Loucy (cell line): ENCODE measurements at regions not wholly inside any gene's neighbourhood (a gene's known extent, or its start where the extent isn't known, plus 50 kb on each side); places are given as distances from the start of the nearest gene placed in this dataset.

Experiments used
- H2AFZ ChIP-seq: fragments of 200-600 bp; sonication (generic); 2 replicates; pipeline ENCODE4 v1.6.0; 2016; ENCODE audit warnings: antibody characterized with exemption, mild to moderate bottlenecking, low read length, moderate library complexity
- H3F3A ChIP-seq: fragments of 200-600 bp; 2 replicates; pipeline ENCODE4 v1.6.0; 2016; ENCODE audit warnings: antibody characterized with exemption, low read depth, mild to moderate bottlenecking
- H3K27me3 ChIP-seq: fragments of 200-600 bp; sonication (generic); 2 replicates; pipeline ENCODE4 v1.6.1; 2014; ENCODE audit warnings: low read length, mild to moderate bottlenecking; ENCODE audit not compliant: insufficient read depth, poor library complexity, severe bottlenecking
- H3K36me3 ChIP-seq: fragments of 200-600 bp; sonication (generic); 2 replicates; pipeline ENCODE4 v1.6.1; 2016; ENCODE audit warnings: low read length; ENCODE audit not compliant: insufficient read depth
- H3K4me1 ChIP-seq: fragments of 200-600 bp; sonication (generic); 2 replicates; pipeline ENCODE4 v1.5.1; 2014; ENCODE audit warnings: low read length, mild to moderate bottlenecking; ENCODE audit not compliant: insufficient read depth, poor library complexity, severe bottlenecking
- H3K4me2 ChIP-seq: fragments of 200-600 bp; sonication (generic); 2 replicates; pipeline ENCODE4 v1.6.0; 2014; ENCODE audit warnings: antibody characterized with exemption, low read length, low read depth, mild to moderate bottlenecking; ENCODE audit not compliant: poor library complexity, severe bottlenecking
- H3K4me3 ChIP-seq: fragments of 200-600 bp; sonication (generic); 2 replicates; pipeline ENCODE4 v1.5.1; 2014; ENCODE audit warnings: low read length, mild to moderate bottlenecking, mixed read lengths; ENCODE audit not compliant: poor library complexity, severe bottlenecking
- H3K79me2 ChIP-seq: fragments of 200-600 bp; sonication (generic); 2 replicates; pipeline ENCODE4 v1.6.1; 2014; ENCODE audit warnings: low read length; ENCODE audit not compliant: insufficient read depth
- H3K9ac ChIP-seq: fragments of 200-600 bp; sonication (generic); 2 replicates; pipeline ENCODE4 v1.6.0; 2014; ENCODE audit warnings: mild to moderate bottlenecking, low read depth, low read length, moderate library complexity; ENCODE audit not compliant: poor library complexity, severe bottlenecking
- H3K9me2 ChIP-seq: fragments of 200-600 bp; sonication (generic); replicated peaks from 2 replicates; pipeline ENCODE4 v1.6.1; 2016; ENCODE audit warnings: low read depth, low read length, mixed read lengths
- H3K9me3 ChIP-seq: fragments of 200-600 bp; sonication (generic); 2 replicates; pipeline ENCODE4 v1.6.1; 2014; ENCODE audit warnings: mild to moderate bottlenecking, antibody characterized with exemption, low read length, low read depth; ENCODE audit not compliant: insufficient read depth
- H4K20me1 ChIP-seq: fragments of 200-600 bp; sonication (generic); 2 replicates; pipeline ENCODE4 v1.6.0; 2014; ENCODE audit warnings: antibody characterized with exemption, low read length, mild to moderate bottlenecking; ENCODE audit not compliant: insufficient read depth, poor library complexity, severe bottlenecking
- EZH2phosphoT487 ChIP-seq: fragments of 200-600 bp; IDR thresholded peaks from 2 replicates; pipeline ENCODE4 v1.6.1; 2018; ENCODE audit warnings: antibody characterized with exemption, mild to moderate bottlenecking, moderate library complexity, borderline replicate concordance
- TF ChIP-seq, protein P1 (sequence below): fragments of 200-600 bp; sonication (generic); conservative IDR thresholded peaks from 2 replicates; pipeline ENCODE4 v1.5.1; 2014; ENCODE audit warnings: mild to moderate bottlenecking, antibody characterized with exemption, low read length

DNA sequence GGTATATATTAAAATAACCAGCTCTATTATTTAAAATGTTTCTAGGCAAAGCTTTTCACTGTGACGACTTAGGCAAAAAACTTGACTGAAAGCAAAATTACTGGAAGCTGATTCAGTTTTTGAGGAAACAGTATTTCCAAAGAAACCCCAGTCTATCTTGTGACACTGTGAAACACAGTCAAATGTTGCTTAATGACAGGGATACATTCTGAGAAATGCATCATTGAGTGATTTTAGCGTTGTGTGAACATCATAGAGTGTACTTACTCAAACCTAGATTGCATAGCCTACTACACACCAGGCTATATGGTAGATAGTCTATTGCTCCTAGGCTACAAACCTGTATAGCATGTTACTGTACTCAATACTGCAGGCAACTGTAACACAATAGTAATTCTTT, 116.9 kb upstream of the KCNK1 start:
- Histone ChIP-seq H3F3A (no peaks in the 10 kb centered on the region), H3K4me3 (no peak overlapping the region), H3K4me2 (no peak overlapping the region), H3K9me3 (no peaks in the 10 kb centered on the region), H3K36me3 (no peaks in the 10 kb centered on the region), H4K20me1 (no peaks in the 10 kb centered on the region), H3K9ac (no peak overlapping the region), H3K9me2 (no peaks in the 10 kb centered on the region), H3K4me1 (no peaks in the 10 kb centered on the region), H3K79me2 (no peaks in the 10 kb centered on the region), H3K27me3 (no peaks in the 10 kb centered on the region), H2AFZ (no peak overlapping the region)
- TF ChIP-seq, protein P1, sequence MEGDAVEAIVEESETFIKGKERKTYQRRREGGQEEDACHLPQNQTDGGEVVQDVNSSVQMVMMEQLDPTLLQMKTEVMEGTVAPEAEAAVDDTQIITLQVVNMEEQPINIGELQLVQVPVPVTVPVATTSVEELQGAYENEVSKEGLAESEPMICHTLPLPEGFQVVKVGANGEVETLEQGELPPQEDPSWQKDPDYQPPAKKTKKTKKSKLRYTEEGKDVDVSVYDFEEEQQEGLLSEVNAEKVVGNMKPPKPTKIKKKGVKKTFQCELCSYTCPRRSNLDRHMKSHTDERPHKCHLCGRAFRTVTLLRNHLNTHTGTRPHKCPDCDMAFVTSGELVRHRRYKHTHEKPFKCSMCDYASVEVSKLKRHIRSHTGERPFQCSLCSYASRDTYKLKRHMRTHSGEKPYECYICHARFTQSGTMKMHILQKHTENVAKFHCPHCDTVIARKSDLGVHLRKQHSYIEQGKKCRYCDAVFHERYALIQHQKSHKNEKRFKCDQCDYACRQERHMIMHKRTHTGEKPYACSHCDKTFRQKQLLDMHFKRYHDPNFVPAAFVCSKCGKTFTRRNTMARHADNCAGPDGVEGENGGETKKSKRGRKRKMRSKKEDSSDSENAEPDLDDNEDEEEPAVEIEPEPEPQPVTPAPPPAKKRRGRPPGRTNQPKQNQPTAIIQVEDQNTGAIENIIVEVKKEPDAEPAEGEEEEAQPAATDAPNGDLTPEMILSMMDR = no peak
- TF ChIP-seq EZH2phosphoT487 = no peak

DNA sequence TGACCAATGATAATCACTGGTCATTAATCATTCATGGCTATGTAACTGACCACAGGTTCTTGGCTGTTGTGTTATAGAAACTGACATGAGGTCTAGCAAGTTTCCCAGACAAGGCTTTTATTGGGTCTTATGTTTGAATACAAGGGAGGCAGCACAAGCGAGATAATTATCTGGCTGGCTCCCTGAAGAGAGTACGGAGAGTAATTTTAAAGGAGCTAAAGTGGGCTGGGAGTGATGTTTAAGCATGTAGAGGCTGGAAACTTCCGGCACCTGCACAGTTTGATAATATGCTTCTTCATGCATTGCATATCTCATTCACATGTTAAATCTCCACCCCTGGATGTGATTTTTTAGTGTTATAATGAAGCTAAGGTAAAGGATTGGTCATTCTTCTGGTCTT, 116.2 kb upstream of the KCNK1 start:
- Histone ChIP-seq H3K9ac (no peak overlapping the region), H3F3A (no peaks in the 10 kb centered on the region), H2AFZ (no peak overlapping the region), H3K4me1 (no peaks in the 10 kb centered on the region), H3K9me3 (no peaks in the 10 kb centered on the region), H3K4me2 (no peak overlapping the region), H3K27me3 (no peaks in the 10 kb centered on the region), H3K9me2 (no peaks in the 10 kb centered on the region), H3K36me3 (no peaks in the 10 kb centered on the region), H4K20me1 (no peaks in the 10 kb centered on the region), H3K79me2 (no peaks in the 10 kb centered on the region), H3K4me3 (no peak overlapping the region)
- TF ChIP-seq EZH2phosphoT487 = no peak
- TF ChIP-seq, protein P1 = no peak

DNA sequence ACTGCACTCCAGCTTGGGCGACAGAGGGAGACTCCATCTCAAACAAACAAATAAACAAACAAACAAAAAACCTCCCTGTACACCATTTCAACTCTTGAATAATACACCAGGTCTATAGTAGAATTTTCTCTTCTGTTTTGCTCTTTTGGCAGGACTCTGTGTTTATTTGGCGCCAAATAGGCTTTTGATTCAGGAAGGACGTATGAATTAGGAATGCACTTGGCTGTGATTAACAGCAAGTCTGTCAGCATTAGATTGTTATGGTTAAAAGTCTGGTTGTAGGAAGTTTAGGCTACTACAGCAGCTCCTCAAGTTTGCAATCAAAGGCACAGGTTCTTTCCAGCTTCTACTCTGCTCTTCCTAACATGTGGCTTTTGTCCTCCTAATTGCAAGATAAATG, 113.8 kb upstream of the KCNK1 start:
- Histone ChIP-seq H3K4me1 (no peaks in the 10 kb centered on the region), H3K9ac (no peak overlapping the region), H3K79me2 (no peaks in the 10 kb centered on the region), H3K4me3 (no peak overlapping the region), H3K27me3 (no peaks in the 10 kb centered on the region), H3F3A (no peaks in the 10 kb centered on the region), H3K4me2 (no peak overlapping the region), H4K20me1 (no peaks in the 10 kb centered on the region), H3K9me2 (no peaks in the 10 kb centered on the region), H3K9me3 (no peaks in the 10 kb centered on the region), H2AFZ (no peak overlapping the region), H3K36me3 (no peaks in the 10 kb centered on the region)
- TF ChIP-seq, protein P1 = no peak
- TF ChIP-seq EZH2phosphoT487 = no peak
